GM18511 (cell line): ENCODE measurements at regions not wholly inside any gene's neighbourhood (a gene's known extent, or its start where the extent isn't known, plus 50 kb on each side); places are given as distances from the start of the nearest gene placed in this dataset.

Experiments used
- ATAC-seq: cut with Tn5 transposase; IDR thresholded peaks from one replicate; pipeline ENCODE4 v1.9.1; 2021; ENCODE audit warnings: mild to moderate bottlenecking, moderate library complexity; ENCODE audit not compliant: unreplicated experiment

DNA sequence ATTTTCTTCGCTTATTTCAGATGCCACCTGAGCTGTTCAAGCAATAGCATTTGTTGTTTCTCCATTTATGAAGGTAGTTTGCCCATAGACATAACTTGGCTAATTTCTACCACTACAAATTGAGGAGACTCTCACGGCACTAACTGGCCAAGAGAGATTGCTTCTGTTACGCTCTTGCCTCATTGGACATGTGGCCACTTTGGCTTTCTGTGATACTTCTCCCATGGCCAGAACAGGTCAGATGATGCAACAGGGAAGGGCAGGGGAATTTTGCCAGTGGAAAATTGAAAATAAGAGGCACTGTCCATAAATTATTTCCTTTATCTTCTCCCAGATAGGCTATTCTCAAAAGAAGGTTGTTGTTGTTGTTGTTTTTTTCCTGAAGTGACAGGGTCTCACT, 1633.3 kb upstream of the LRRTM3 start:
- ATAC-seq, result no peak

DNA sequence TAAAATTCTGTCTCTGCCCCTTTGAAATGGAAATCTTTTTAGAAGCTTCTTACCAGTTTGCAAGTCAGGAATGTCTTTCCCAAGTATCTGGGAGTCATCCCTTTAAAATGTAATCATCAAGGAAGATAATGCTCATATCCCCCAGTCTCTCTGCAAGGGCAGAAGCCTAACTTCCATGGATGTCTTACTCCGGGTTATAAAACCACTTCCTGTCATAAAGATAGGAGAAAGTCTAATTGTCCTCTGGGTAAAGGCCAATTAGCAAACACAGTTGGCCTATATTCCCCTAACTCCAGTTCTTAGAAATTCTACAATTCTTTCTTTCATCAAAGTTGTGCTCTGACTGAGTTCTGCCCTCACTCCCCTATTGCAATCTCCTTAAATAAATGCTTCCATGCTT, 1631.5 kb upstream of the LRRTM3 start:
- ATAC-seq, result no peak

DNA sequence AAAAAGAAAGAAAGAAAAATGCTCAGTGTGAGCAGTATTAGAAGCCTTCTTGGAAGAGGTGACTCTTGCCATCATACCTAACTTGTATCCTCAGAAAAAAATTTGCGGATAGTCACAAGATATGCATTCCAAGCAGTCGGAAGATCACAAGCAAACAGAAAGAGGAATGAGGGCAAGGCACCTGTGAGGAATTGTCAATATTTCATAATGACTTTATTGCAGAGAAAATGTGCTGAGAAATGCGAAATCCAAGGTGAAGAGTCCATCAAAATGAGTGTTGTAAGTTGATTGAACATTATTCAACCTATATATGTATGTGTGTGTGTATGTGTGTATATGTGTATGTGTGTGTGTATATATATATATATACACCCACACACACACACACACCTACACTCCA, 1624.7 kb upstream of the LRRTM3 start:
- ATAC-seq, result no peak

DNA sequence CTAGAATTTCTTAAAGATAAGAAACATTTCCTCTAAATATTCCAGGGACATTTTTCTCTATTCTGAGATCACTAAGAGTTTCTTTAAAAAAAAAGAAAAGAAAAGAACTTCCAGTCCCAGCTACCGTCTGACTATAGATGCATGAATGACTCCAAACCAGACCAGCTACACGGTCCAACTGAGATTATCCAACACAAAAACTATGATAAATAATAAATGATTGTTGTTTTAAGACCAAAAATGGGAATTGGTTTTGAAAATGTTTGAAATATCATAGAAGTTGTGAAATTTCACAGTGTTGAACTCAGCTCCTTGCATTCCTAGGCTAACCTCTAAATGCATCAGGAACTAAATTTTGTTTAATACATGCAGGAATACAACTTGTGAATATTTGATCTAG, 1619.6 kb upstream of the LRRTM3 start:
- ATAC-seq, result no peak

DNA sequence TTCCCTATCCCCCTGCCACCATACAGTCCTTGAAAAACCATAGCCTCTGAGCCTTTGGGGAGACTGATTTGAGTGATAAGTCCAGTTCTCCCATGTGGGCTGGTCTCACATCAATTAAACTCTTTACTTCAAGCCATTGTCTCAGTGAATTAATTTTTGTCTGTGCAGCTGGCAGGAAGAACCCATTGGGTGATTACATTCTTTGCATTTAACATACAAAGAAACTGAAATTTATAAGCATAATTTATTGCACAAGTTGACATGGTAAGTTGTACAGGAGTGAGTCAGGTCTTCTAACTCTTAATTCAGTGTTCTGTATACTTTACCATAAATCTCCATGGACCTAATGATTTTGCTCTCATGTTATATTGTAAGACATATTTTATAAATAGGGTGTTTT, 1613.0 kb upstream of the LRRTM3 start:
- no peak for ATAC-seq

DNA sequence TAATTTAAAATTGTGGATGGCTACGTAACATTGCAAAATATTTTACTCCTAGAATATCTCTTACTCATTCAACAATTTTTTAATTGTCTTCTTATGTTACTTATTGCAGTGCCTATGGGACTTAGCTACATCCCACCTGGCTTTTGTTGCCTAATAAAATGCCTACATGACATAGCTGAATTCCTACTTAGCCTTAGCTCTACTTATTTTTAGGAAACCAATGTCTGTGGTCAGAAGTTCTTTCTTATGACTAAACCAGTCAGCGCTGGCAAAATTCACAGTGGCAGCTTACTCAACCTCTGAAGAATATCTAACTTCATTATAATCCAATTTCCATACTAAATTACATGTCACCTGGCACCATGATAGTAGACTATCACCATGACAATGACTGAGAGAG, 1612.4 kb upstream of the LRRTM3 start:
- ATAC-seq, result no peak

DNA sequence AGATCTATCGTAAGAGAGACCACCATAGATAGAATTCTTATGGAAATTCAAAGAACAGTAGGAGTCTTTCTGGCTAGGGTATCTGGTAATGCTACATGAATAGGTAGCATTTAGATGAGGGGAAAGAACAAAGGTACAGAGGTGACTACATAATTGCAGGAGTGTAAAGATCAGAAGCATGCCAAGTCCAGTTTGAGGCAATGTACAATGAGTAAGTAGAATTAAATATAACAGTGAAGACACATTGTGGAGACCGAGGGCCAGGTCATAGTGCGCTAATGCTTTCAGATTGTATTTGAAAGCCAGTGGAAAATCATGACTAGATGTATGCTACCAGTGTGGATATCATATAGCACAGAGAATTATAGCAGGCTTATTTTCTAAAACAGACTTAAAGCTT, 1611.6 kb upstream of the LRRTM3 start:
- ATAC-seq, result no peak

DNA sequence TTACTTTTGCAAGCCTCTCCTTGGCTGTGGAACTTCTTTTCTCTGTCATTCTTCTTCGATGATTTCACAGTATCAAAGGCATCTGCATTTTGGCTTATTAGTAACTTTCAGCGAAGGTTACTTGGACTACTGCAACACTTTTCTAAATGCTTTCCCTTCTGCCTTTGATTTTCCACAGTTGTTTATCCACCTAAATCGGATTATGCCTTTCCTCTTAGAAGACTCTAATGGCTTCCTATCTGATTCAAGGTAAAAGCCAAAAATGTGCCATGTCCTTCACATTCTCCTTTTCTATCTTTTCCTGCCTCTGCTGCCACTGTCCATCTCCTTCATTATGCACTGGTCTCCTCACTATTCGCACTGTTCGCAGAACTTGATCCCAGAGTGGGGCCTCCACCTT, 1606.3 kb upstream of the LRRTM3 start:
- no peak for ATAC-seq

DNA sequence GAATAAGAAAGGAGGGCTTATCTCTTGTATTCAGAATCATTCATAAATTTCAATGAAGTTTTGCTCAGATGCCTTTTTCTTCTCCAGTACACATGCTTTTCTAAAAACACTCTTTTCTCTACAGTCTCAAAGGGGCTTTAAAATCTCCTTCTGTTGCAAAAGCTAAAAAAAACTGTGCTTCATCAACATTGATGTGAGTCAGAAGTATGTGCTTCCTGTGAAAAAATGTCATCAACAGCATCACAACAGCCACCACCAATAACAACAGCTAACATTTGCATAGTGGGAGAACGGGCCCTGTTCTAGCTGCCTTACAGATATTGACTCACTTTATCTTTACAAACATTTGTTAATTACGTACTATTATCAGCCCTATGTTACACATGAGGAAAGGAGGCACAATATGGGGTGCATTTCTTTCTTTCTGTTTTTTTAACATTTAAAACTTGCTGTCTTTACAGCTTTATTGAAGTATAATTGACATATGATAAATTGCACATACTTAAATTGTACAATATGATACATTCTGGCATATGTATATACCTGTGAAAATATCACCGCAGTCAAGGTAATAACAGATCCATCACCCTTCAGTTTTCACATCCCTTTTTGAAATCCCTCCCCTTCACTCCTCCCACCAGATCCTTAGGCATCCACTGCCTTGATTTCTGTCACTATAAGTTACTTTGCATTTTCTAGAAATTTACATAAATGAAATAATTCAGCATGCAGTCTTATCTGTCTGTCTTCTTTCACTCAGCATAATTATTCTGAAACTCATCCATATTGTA, 1605.4 kb upstream of the LRRTM3 start:
- ATAC-seq, result no peak

DNA sequence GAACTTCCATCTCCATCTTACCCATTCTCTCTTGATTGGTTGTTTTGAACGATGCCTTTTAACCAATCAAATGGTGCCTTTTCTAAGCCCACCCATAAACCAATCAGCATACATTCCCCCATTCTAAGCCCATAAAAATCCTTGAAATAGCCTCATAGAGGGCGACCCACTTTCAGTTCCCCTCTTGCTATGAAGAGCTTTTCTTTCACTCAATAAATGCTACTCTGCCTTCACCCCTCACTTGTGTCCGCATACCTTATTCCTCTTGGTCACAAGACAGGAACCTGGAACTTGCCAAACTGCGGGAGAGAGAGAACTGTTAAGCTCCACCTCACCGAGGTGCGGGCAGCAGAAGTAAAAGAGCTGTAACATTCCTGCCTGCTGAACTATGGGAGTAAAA, 1602.0 kb upstream of the LRRTM3 start:
- ATAC-seq, result no peak

DNA sequence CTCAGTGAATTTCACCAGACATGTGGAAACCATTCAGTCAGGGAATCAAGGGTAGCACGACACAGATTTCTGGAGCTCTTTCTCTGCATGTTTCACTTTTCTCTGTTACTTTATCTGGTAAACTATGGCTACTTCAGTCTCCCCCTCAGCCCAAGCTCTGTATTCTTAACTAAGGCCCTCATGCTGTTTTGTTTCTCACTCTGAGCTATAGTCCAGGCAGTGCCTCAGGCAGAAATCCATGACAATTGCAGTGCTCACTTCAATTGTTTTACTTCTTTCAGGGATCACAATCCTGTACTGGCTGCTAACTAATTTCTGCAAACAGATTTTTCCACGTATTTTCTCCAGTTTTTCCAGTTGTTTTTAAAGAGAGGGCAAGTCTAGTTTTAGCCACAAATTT, 1599.9 kb upstream of the LRRTM3 start:
- no peak for ATAC-seq

DNA sequence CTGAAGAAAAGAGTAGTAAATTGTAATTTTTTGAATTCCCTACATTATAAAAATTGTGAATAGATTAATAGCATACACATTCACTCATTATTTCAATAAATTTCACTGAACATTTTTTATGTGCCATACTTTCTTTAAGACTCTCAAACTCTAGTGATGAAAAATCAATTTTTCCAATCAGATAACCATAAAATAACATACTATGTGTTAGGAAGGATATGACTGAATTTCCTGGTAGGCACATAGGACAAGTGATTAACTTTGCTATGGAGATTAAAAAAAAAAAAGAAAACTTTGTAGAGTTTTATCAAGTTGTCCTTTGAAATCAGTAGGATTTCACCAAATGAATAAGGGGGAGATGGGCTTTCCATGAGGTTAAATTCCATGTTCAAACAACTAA, 1597.3 kb upstream of the LRRTM3 start:
- no peak for ATAC-seq

DNA sequence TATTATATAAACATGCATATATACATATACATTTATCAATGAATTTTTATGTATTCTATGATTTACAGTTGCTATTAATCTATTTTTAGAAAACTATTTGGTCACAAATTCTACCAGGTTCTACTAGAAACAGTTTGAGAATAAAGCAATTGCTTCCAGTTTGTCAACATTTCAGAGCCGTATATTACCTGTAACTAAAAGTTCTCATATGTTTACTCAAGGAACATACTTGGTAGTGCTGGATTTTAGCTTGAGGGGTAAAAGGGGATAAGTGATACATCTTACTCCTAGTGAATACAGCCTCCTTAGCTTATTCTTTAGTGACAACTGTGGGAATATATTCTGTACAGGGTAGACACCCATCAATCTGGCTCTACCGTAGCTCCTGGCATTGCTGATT, 1590.5 kb upstream of the LRRTM3 start:
- no peak for ATAC-seq

DNA sequence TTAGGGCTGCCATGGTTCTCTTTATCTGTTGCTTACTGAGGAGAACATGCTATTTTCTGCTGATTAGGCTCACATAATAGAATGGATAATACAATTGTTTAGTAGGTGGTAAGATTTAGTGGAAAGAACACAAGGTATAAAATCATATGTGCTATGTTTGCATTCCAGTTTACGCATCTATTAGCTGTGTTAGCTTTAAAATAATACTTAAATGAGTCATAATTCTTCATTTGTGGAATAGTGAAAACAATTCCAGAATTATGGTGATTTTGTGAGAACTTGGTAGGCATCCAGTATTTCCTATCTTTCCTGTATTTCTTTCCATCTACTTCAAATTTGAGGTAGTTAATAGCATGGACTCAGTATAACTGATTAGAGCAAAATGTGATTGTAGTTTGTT, 1585.5 kb upstream of the LRRTM3 start:
- ATAC-seq, result no peak

DNA sequence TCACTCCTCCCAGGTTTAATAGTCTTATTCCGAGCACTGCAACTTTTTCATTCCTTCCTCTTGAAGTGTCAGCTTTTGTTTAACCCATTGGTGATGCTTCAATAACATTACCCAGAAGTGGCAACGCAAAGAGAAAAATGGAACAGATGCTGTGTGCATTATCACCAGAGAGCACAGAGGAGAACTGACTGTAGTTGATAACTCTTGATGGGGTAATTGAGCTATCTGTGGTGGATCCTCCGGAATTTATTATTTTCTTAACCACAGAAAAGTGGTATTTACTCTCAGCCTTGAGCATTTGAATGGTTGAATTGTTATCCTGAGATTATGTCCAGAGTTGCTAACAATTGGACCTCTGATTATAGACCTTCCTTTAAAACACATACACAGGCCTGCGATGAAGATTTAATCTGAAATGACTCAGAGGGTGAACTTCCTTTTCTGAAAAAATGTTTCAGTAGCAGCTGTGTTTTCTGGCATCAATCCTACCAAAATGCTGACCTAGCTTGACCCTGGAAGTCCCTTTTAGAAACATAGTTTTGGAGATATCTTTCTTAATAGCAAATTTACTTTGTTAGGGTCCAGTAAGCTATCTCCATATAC, 1584.4 kb upstream of the LRRTM3 start:
- no peak for ATAC-seq

DNA sequence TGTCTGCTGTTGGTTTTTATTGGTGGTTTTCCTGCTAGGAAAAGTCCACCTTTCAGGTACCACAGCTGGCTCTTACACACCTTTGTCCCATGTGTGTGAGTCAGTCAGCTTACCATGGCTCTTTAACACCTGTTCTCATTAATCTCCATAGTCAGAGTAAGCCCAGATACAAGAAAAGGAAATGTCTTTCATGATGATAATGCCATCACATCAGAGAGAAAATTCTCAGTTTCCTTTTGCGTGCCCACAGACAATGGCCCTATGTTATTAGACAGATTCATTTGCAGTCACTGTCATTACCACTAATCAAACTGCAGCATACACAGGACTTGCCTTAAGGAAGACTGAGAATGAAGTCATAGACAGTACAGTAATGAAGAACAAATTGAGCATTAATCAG, 1583.6 kb upstream of the LRRTM3 start:
- ATAC-seq, result no peak

DNA sequence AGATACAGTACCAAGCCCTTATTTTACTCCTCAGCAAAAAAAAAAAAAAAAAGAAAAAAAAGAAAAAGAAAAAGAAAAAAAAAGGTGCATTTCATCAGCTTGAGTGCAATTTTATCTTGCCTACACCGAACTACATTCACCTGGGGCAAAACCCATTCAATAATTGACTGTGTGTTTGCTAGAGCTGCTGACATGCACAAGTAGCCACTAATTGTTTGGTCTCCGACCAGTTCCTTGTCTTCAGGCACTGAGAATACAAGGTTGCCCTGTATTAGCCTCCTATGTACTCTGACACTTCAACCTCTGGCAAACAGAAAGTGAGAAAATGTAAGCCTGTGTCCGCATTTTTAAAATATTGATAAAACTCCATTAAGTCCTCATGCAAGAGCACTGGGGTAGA, 1579.4 kb upstream of the LRRTM3 start:
- no peak for ATAC-seq

DNA sequence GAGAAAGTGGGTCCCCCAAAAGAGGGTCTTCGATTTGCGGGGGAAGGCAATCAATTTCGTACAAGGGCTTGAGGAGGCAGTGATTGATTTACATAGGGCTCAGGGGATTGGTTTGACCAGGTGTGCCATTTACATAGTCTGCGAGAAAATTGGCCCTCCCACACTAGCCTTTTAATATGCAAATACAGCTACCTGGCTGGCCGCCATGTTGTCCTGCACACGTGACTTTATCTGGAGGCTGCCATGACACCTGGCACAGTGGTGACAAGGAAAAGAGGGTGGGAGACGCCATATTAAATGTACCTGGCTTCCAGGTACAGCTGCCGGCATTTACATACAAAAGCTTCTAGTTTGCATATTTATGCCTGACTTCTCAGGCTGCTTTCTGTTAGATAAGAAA, 1577.2 kb upstream of the LRRTM3 start:
- ATAC-seq, result no peak

DNA sequence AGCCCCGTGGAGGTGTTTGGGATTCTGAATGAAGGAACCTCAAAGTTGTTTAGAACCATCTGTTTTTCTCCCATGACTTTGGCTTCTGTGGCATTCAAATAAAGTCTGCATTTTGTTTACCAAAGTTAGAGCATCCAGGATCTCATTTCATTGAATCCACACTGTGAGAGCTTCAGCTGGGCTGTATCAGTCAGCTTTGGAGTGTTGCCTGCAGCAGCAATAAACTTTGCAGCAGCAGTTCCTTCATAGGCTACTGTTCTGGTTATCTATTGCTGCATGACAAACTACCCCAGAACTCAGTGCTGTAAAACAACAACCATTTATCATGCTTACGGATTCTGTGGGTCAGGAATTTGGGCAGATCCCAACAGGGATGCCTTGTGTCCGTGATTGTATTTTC, 1575.2 kb upstream of the LRRTM3 start:
- no peak for ATAC-seq

DNA sequence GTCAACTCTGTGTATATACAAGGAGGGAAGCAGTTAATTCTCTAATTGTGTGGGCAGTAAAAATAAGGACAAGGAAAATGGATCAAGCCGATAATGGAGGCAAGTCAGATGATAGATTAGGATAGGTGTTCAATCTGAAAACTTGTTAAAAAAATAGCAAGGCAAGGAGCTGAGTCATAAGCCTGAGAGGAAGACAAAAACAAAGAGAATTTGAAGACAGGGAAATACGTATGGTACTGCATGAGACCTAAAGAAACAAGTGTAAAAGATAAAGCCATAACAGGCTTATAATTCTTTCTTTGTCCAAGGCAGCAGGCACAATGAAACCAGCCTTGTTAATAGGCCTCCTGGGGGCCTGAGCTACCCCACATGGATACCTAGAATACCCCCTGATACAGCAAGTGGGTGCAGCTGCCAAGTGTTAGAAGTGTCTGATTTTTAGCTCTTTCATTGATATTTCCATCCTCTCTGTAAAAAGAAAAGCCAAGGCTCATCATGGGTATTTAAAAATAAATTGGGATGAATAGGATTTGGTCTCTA, 1570.6 kb upstream of the LRRTM3 start:
- ATAC-seq, result no peak

DNA sequence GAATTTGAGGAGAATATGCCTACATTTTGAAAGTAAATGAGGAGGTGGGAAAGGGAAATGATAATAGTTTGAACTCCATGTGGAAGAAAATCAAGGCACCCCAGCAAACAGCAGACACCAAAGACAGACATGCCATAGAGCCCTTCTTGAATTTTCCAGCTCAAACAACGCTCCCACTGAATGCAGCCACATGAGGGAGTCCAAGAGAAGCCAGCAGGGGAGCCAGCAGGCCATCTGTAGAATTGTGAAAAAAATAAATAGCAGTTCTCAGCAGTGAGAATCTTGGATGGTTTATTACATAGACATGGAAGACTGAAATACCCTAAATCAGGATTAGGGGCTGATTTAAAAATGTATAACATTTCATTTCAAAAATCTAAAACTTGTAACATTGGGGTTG, 1567.3 kb upstream of the LRRTM3 start:
- ATAC-seq, result no peak

DNA sequence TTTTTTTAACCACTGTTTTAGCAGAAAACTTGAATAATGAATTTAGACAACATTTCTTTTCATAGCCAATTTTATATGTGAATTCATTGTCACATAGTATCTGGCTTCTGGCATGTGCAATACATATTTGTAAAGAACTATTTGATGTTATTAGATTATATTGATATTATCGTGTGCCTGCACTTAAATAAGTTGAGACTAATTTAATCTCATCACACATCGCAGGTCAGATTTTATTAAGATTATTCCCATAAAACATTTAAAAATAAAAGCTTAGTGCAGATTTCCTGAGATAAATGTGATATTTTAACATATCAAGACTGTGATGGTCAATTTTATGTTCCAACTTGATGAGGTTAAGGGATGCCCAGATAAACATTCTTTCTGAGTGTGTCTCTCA, 1565.3 kb upstream of the LRRTM3 start:
- no peak for ATAC-seq

DNA sequence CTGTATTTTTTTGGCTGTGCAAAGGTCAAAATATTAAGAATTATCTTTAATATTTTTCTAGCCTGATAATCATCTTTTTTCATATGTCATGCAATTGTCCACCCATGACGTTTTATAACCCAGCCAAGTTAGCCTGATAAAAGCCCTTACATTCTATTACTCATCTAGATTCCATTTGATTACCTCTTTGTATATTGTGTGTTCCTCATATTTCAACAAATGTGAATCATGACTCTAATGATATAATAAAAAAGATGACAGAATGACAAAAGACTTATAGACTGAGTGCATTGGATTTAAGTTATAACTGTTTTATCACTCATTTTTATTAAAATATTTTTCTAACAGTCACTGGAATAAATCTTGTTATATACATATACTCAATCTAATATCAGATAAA, 1560.0 kb upstream of the LRRTM3 start:
- no peak for ATAC-seq
